GM18867 (cell line): ENCODE measurements at regions not wholly inside any gene's neighbourhood (a gene's known extent, or its start where the extent isn't known, plus 50 kb on each side); places are given as distances from the start of the nearest gene placed in this dataset.

Experiments used
- ATAC-seq: cut with Tn5 transposase; IDR thresholded peaks from one replicate; pipeline ENCODE4 v1.9.1; 2021; ENCODE audit warnings: mild to moderate bottlenecking, moderate library complexity; ENCODE audit not compliant: unreplicated experiment

DNA sequence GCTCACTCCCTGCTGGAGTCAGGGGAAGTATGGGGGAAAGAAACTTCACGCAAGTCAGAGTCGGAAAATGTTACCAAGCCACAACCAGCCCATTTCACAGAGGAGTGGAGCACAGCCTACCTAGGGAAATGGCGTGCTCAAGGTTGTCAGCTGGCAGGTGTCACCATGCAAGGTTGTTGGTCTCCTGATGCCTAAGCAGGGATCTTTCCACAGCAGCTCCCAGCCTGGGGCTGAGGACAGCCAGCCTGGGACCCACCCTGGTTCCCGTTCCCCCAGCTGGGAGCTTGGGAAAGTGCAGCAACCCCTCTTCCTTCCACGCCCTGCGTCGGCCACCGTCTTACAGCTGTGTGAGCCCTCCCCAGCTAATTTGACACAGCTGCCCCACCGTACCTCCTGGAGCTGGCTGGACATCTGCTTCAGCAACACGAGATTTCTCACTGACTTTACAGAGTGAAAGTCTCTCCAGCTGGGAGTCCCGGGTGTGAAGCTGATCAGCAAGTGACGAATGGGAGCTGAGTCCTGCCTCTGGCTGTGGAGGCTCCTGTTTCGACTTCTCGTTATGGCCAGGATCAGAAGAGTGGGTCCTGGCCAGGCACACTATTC, 224.6 kb upstream of the RAB4A start:
- no peak for ATAC-seq

DNA sequence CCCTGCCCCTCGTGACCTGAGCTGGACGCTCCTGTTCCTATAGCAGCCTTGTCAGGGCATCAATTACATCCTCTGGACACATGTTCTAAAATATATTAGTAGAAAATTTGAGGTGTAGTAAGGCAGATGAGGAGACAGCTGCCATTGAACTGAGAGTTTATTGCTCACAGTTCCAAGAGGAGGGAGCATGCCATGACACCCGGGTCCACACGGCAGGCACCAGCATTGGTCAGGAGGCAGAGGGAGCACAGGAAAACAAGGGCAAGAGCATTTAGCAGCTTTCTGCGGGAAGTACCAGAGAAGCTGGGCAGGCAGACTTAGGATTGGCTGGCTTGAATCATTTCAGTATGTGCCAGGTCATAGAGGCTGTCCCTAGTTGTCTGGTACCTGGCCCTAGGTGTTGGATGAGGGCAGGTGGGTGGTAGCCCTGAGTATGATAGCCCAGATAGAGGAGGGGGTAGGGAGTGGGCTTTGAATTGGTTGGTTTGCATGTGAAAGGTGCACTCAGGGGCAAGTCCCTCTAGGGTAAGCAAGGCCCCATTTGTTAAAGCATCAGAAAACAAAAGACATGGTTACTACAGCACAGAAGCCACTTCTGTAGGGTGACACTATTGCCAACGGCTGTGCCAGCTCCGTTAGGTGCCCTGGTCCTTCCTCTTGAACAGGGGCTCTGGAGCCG, 223.6 kb upstream of the RAB4A start:
- ATAC-seq: no peak

DNA sequence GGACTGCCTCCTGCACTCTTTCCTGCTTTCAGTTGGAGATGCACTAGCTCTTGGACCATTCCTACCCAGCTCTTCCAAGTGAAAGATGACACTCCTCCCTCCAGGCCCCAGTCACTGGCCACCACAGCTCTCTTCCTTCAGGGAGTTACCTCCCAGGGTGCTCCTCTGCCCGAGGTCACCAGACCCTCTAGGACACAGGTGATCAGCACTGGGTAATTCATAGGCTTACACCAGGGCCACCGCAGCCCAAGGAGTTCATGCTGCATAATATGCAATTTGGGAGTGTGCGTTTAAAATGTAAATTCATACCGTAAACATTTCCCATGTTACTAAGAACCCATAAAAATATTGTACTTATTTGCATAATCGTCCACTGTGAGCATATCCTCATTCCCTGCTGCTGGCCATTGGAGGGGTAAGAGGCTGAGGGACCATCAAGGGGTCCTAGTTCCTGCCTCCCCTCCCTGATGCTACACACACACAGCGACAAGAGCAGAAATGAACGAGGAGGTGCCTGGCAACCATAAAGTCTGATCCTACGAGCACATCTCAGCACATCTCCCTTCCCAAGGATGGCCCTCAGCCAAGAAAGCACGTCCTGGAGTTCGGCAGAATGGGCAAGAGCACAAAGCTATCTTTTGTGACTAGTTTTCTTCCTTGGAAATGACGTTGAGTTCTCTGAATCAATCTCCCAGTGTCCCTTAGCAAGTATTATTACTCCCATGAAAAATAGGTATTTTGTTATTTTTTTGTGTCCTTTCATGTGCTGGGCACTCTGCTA, 222.9 kb upstream of the RAB4A start:
- ATAC-seq: no peak

DNA sequence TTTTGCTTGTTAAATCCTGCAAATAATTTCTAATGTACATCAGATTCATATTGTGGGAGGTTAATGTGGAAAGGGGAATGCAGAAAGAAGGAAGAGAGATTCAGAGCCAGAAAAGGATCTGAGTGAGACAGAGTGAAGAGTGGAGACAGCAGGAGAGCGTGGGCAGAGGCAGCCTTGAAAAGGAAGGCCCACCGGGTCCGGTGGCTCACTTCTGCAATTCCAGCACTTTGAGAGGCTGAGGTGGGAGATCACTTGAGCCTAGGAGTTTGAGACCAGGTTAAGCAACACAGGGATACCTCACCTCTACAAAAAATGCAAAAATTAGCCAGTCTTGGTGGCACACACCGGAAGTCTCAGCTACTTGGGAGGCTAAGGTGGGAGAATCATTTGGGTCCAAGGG, 222.0 kb upstream of the RAB4A start:
- no peak for ATAC-seq

DNA sequence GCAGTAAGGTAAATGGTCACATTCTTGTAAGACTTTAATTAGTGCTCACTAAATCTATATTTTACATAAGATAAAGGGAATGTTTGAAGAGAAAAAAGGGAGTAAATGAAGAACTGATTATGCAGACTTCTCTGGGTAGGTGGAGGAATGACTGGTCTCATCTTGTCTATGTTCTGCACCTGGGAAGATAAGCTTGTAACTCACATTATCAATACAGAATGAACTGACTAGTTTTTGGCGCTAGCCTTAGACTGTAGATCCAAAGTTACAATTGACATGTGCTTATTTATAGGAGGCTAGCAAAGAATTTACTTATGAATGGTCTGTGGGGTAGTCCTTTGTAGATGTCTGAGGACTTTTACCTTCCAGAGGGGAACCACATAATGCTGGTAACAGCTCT, 214.9 kb upstream of the RAB4A start:
- no peak for ATAC-seq

DNA sequence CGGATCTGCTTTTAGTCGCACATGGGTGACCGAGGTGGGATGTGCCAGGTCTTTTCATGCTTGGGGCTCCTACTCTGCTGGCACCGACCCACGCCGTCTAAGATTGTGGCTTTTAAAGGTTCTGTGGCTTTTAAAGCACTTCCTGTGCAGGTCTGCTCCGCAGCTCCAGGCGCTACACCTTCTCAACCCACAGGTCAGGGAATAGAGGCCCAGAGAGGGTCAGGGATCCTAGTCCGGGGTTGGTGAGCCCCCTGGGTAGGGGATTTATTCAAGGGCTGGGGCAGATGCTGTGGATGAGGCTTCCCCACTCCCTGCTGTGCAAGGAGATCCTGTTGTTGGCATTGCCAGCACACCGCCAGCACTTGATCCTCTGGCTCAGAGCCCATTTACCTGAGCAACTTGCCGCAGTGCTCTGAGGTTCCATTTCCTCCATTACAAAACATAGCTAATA, 212.8 kb upstream of the RAB4A start:
- no peak for ATAC-seq

DNA sequence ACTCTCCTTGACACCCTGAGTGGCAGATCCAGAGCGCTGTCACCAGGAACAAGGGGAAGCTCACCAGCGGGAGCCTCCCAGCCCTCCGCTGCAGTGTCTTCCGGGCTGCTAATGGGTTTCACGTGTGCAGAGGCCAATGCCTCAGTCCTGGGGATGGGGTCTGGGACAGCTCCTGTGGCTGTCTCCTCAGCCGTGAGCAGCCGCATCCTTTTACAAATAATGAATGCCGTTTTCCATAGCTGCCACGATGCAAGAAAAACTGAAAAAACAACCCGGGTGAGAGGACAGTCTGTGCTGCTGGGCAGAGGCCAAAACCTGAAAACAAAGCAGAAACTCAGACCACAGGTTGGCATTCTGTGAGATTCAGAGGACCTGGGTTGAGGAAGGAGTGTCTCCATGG, 212.2 kb upstream of the RAB4A start:
- no peak for ATAC-seq

DNA sequence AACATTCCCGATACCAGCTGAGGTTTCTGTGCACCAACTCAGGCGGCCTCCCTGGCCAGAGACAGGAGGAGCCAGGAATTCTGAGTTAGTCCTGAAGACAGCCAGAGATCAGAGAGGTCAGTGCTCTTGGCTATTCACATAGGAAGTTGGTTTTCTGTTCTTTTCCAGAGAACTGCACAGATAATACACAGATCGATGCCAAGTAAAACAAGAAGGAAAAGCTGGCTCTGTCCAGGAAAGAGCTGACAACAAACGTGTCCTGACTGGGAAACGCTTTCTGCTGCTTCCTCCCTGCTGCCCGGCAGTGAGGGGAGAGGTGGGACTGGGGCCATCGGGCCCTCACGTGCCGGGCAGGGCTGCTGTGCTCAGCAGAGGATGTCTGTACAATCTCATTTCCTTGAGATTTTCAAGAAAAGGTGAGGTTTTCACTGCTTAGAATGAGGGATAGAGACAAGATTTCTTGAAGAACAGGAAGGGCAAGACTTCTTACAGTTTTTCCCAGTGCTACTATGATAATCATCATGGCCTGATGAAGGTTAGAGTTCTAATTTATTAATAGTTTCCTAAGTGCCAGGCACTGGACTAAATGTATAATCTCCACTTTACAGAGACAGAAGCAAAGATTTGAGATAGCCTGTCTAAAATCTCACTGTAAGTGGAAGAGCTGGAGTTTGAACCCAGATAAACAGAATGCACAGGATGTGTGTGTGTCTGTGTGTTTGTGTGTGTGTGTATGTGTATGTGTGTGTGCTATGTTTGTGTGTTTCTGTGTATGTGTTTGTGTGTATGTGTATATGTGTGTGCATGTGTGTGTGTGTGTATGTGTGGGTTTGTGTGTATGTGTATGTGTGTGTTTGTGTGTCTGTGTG, 211.0 kb upstream of the RAB4A start:
- no peak for ATAC-seq

DNA sequence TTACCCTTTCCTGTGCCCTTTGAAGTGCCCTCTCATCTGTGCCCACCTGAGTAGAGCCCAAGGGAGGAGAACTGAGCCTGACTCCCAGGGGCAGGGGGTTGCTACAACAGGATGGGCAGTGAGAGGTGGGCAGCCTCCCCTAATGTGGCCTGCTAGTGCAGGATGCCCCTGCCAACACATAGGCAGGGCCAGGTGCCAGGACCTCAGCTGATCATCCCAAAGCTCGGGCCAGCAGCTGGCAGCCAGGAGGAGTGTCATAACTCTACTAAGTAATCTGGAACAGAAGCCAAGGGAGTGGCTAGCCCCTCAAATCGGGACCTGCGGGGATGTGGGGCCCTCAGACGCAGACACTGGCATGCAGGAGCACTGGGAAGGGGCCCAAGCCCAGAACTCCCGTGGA, 208.8 kb upstream of the RAB4A start:
- no peak for ATAC-seq

DNA sequence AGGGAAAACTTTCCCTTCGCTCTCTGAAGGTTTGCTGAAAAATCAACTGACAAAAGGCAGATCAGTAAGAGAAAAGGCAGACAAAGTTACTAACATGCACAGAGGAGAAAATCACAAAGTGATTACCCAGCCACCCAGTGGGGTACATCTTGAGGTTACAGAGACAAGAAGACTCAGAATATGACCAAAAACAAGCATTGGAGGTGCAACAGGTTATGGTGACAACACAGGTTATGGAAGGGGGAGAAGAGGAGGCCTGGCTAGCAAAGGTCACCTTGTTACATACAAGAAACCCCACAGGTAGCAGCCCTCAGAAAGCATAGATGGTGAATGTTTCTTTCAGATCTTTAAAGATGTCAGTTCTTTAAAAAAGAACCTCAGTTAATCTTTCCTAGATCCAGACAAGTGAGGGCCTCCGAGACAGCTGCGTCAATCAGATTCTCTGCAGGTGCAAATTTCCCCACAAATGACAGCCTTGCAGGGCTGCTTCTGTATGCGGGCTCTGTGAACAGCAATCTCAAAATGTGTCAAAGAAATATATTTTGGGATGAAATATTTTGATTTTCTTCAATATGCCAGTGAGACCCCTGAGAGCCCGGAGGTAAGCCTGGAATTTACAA, 207.6 kb upstream of the RAB4A start:
- no peak for ATAC-seq

DNA sequence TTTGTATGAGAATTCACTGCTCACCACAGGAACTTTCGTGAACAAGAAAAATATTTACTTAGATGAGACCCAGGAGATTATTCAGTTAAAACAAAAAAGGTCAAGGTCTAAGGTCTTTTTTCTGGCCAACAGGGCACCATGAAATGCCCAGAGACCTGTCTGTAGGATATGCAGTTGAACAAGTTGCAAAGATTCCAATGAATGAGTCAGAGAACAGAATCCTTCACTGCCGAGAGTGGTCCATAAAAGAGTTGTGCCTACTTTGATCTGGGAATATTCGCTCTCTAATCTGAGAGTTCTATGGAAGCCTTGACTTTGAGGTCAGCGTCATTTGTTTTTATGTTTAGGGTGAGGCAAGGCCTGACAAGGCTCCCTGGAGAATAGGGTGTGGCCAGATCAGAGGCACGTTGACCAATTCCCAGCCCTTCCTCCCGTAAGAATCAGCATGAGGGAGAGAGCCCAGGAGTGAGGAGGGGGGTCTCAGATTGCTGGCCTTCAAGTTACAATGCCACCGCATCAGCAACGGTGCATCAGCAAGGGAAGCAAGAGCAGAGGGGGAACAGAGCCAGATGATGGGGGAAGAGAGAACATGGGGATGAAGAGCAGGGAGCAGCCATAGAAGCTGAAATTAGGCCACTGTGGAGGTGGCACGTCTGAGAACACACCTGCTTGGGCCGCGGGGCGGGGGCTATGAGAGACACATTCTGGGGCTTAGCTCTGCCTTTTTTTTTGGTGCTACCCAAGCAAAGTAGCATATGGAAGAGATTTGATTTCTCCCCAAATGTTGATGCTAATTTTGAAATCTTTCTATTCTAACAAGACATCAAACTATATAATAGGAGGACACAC, 206.4 kb upstream of the RAB4A start:
- ATAC-seq: no peak

DNA sequence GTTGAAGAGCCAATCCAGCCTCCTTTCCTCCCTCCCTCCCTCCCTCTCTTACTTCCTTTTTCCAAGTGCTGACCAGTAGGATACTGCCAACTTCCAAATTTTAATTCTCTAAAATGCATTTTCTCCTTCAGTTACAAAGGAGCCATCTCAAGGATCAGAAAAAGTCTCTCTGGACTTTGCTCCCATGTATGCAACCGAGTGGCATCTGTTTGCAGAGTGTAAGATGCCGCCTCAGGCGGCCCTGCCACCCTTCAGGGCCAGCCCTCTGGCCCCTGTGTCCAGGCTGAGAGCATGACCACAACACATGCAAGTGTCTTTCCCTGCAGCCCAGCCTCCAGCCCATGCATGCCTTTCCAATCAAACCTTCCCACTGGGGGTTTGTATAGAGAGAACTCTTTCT, 205.3 kb upstream of the RAB4A start:
- no peak for ATAC-seq

DNA sequence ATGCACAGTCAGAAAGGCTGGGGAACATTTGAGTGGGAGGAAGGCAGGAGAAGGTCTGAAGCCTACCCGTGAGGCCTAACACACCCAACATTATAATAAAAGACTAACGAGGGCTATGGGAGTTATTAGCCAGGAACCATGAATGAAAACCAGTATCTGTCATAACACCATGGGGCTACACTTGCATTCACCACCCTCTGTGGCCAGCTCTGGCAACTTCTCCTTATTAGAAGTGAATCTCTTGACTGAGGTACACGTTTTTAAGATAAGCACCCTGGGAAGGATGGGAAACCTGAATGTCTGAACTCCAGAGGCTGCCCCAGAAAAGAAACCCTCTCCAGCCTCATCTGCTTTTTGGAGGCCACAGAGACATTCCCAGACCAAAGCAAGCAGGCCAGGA, 204.3 kb upstream of the RAB4A start:
- ATAC-seq: no peak

DNA sequence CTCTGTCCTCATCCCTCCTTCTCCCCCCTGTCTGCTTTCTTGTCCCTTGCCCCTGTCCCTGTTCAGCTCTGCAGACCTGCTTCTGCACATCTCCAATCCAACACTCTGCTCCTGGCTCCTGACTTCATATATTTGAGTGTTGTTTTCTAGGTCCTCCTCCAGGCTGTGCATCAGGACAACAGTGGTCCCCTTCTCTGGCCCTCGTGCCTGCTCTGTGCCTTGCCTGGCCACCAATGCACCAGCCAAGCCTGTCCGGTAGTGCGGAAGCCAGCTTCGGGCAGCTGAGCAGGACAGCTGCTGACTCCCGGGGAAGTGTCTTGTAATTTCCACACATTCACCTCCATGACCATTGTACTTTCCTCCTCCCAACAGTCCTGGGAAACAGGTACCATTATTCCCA, 203.4 kb upstream of the RAB4A start:
- ATAC-seq: no peak

DNA sequence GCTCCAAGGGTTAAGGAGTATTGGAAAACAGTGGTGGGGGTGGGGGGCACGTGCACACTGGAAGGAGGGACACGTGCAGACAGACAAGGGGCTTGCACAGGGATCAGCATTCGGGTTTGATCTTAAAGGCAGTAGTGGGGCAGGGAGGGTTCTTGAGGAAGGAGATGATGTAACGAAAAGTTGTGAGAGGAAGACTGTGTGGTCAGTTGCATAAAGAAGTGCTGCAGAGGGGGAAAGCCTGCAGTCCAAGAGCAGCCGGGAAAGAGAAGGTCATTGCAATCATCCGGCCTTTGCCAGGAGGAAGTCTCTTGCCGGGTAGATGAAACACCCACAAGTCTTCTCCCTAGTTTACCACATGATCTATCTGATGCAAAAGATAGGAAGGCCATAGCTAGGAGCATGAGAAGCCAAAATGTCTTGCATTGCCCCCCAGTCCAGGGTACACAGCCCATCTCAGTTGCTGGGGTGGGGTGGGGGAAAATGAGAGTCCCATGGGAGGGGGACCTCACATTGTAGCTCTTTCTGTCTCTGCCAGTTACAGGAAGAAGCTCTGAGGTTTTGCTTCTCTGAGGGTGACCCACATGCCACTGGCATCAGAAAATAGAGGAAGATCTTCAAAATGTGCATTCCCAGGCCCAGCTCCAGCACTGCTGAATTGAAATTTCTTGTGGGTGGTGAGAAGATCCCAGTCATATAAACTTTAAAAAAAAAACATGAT, 202.5 kb upstream of the RAB4A start:
- ATAC-seq: no peak

DNA sequence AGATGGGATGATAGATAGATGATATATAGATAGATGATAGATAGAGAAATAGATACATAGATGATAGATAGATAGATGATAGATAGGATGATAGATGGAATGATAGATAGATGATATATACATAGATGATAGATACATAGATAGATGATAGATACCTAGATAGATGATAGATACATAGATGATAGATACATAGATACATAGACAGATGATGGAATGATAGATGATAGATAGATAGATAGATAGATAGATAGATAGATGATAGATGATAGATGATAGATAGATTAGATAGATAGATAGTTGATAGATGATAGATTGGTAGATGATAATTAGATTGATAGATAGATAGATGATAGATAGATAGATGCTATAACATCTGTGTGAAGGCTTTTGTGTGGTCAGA, 201.7 kb upstream of the RAB4A start:
- ATAC-seq: no peak

DNA sequence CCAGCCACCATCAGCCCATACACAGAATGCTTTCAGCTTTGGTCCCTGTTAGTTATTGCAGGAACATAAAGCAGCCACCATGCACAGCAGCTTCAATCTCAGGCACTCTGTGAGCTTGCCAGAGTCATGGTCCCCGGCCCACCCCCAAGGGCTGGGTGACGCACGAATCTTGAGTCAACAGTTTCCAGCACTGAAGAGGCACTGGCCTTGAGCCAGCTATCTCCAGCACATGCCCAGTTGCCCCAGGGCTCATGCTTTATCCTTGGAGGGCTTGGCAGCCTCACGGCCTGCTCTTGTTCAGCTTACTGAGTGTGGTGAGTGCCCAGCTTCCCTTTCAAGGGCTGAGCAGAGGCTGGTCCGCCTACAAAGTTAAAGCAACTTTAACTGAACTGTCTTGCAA, 200.7 kb upstream of the RAB4A start:
- ATAC-seq: no peak

DNA sequence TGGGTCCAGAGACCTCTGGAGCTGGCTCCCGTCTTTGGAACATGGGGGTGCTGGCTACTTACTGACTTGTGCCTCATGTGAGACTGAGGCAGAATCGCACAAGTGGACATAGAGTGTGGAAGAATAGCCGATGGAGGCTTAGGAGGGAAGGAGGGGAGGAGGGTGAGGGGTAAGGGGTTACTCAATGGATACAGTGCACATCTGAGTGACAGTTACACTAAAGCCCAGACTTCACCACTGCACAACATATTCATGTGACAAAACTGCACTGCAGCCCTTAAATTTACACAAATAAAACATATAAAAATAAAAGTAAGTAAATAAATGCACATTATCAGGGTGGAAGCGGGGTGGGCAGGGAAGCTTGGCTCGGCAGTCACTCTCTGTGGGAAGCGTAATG, 197.7 kb upstream of the RAB4A start:
- ATAC-seq: no peak

DNA sequence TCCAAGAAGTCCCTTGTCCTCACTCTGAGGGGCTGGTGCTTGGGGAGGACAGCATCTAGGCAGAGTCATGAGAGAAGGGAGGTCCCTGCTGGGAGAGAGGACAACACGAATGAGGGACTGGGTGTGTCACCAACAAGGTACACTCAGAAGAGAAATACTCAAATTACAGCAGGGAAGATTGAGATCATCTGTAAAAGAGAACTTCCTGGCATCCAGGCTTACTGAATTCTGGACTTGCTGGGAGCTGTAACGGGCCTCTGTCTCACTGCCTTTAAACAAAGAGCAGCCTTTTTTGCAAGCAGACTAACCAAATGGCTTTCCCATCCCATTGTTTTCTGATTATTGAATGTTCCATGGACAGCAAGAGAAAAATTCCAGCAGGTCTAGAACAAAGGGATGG, 195.7 kb upstream of the RAB4A start:
- ATAC-seq: no peak
